Activated CD4-positive, alpha-beta T cell treated with anti-CD3 and anti-CD28 coated beads for 36 hours (primary cell): ENCODE measurements at regions not wholly inside any gene's neighbourhood (a gene's known extent, or its start where the extent isn't known, plus 50 kb on each side); places are given as distances from the start of the nearest gene placed in this dataset.

Experiments
- ATAC-seq: fragments of 200-7000 bp; cut with Tn5 transposase; one replicate; pipeline ENCODE4 v1.10.0; 2021; ENCODE audit warnings: mild to moderate bottlenecking, moderate library complexity
- CTCF ChIA-PET: fragments of 350-600 bp; sonication (Branson Sonifier 250); formaldehyde crosslinking; loops from one replicate; lab custom pipeline; 2021; ENCODE audit warnings: antibody characterized with exemption; lab: Charles Lee
- POLR2A ChIA-PET: fragments of 350-600 bp; sonication (Branson Sonifier 250); formaldehyde crosslinking; loops from one replicate; lab custom pipeline; 2021; ENCODE audit warnings: antibody characterized with exemption, inconsistent platforms; lab: Charles Lee
- DNase-seq: peaks from one replicate; pipeline ENCODE4 v3.0.0-alpha.2; 2020
- H3K27ac Mint-ChIP-seq: one replicate; pipeline ENCODE4 v1.8.0; 2021; ENCODE audit warnings: mixed read lengths
- H3K27me3 Mint-ChIP-seq: one replicate; pipeline ENCODE4 v1.8.0; 2021; ENCODE audit warnings: mixed read lengths
- H3K36me3 Mint-ChIP-seq: one replicate; pipeline ENCODE4 v1.8.0; 2021; ENCODE audit warnings: low read depth, mixed read lengths
- H3K4me1 Mint-ChIP-seq: one replicate; pipeline ENCODE4 v1.8.0; 2021; ENCODE audit warnings: mixed read lengths
- H3K4me3 Mint-ChIP-seq: one replicate; pipeline ENCODE4 v1.8.0; 2021; ENCODE audit warnings: mild to moderate bottlenecking, moderate library complexity, mixed read lengths
- H3K9me3 Mint-ChIP-seq: one replicate; pipeline ENCODE4 v1.8.0; 2021; ENCODE audit warnings: low read depth, mixed read lengths
- intact Hi-C, 2 experiments: fragments of 100-400 bp; cut with DNase I in 1 of 2; cut with micrococcal nuclease in 1 of 2; formaldehyde crosslinking; loops; one replicate each; pipeline versions ENCODE4 v1.14.2 to v1.15.1; 2022 to 2024; cut with DNase I, micrococcal nuclease

DNA sequence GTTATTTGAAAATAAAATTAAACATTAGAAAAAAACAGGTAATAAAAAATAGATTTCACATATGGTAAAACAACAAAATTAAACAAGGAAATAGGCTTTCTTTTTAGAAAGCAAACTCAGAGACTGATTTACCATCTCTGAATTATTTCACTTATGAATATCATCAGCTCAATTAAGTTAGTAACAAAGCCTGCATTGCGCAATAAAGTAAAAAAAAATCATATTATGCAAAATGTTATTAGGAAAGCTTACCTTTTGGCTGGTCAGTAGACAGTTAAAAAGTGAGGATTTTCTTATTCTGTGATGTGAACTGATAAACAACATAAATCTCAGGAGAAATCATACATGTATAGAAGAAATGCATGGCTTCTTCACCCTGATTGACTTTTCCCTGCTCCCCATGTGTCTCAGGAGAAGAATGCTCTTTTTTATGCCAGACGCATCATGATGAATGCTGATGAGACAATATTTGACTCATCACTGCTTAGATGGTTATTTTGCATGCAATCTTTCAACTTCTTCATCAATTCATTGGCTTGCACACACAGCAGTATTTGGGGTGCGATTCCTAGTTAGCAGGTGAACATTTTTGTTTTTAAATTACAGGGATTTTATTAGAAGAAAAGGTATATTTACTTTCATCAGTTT is 124.5 kb upstream of the USP15 start:
- DNase-seq = no peak
- Mint-ChIP-seq H3K27ac (no peak overlapping the region), H3K4me3 (no peak overlapping the region), H3K27me3 (no peaks in the 10 kb centered on the region), H3K4me1 (no peaks in the 10 kb centered on the region), H3K9me3 (no peaks in the 10 kb centered on the region), H3K36me3 (no peaks in the 10 kb centered on the region)
- ChIA-PET CTCF (interaction anchor here (1.2 to 1.5 kb wide), 3 partner anchors 12 to 75 kb away, joined by 3 read pairs; no protein-coding TSS in a partner anchor), POLR2A (no interaction called here)
- no peak for ATAC-seq
- intact Hi-C loops = no loop called here

DNA sequence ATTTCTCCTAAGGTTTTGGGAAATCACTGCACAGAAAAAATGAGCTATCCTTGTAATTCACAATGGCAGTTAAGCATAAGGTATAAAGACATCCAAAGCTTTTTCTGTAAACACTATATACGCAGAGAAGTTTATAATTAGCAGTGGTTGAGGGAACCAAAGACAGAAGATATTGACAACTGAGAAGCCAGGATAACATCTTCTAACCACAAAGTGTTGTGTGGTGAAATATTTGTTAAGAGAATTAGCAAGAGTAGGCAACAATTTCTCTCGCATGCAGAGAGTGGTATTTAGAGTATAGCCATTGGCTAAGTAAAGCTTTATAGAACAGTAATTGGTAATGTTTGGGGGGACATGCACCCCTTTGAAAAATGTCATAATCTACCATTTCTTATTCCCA is 123.7 kb upstream of the USP15 start:
- Mint-ChIP-seq H3K4me1 (no peaks in the 10 kb centered on the region), H3K4me3 (no peak overlapping the region), H3K27me3 (no peaks in the 10 kb centered on the region), H3K27ac (no peak overlapping the region), H3K9me3 (no peaks in the 10 kb centered on the region), H3K36me3 (no peaks in the 10 kb centered on the region)
- intact Hi-C loops = no loop called here
- DNase-seq (no peak), ATAC-seq (no peak)
- CTCF ChIA-PET = interaction anchor here (1.2 to 1.5 kb wide), 3 partner anchors 13 to 74 kb away, joined by 3 read pairs; no protein-coding TSS in a partner anchor
- POLR2A ChIA-PET = no interaction called here

DNA sequence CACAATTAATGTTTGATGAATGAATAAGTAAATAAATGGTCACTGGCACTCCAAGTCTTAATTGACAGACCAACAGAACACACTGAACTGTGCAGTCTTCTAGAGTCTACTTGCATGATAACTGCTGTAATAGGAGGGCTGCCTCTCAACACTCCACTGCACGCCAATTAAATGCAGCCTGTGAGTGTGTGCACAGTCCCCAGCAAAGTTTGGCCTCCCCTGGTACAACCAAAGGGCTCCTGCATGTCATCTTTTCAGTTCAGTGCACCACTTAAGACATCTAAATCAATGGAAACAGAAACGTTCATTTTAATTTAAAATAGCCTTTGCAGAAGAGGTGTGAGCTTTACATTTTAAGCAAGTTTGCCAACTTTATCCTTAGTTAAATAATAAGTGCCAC is 121.7 kb upstream of the USP15 start:
- no peak overlapping the region for H3K4me3 Mint-ChIP-seq
- ChIA-PET CTCF (no interaction called here), POLR2A (no interaction called here)
- ATAC-seq (no peak), DNase-seq (no peak)
- H3K36me3 Mint-ChIP-seq = no peaks in the 10 kb centered on the region
- no peaks in the 10 kb centered on the region for H3K4me1 Mint-ChIP-seq
- no peak overlapping the region for H3K27ac Mint-ChIP-seq
- no peaks in the 10 kb centered on the region for H3K27me3 Mint-ChIP-seq
- intact Hi-C loops = no loop called here
- no peaks in the 10 kb centered on the region for H3K9me3 Mint-ChIP-seq

DNA sequence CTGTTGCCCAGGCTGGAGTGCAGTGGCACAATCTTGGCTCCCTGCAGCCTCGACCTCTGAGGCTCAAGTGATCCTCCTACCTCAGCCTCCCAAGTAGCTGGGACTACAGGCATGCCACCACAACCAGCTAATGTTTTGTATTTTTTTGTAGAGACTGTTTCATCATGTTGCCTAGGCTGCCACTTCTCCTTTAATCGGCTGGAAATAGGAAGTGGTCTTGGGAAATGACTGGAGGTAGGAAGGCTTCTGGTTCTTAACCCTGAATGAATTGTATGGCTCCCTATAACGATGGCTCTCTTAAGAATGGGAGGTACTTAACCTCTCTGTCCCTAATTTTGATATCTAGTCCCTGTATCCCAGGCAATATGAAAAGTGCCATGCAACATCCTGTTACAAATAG is 113.9 kb upstream of the USP15 start:
- no peak for DNase-seq
- Mint-ChIP-seq H3K4me3 (no peak overlapping the region), H3K27me3 (no peaks in the 10 kb centered on the region), H3K27ac (no peak overlapping the region), H3K36me3 (no peaks in the 10 kb centered on the region), H3K4me1 (no peaks in the 10 kb centered on the region), H3K9me3 (peaks cover 2% of the 10 kb centered on the region)
- ChIA-PET POLR2A (no interaction called here), CTCF (interaction anchor here (1.1 kb wide), 1 partner anchor 14 kb away, joined by 3 read pairs; no protein-coding TSS in a partner anchor)
- ATAC-seq = no peak
- intact Hi-C loops = no loop called here

DNA sequence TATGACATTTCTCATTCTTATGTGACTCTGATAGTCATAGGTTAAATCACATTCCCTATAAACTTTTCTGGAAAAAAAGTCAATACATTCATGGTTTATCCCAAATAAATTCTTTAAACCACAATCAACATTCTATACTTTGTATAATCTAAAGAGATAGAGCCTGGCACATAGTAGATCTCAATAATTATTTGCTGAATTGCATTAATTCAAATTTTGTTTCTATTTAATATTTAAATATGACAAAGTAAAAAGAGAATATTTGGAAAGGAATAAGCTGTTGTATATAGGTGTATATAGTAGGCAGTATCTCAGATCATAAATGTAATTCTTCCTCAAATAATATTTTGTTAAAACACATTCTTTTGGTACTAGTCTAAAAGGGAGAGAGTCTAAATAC is 102.2 kb upstream of the USP15 start:
- POLR2A ChIA-PET = no interaction called here
- no peaks in the 10 kb centered on the region for H3K27me3 Mint-ChIP-seq
- no peaks in the 10 kb centered on the region for H3K36me3 Mint-ChIP-seq
- H3K27ac Mint-ChIP-seq = no peak overlapping the region
- H3K9me3 Mint-ChIP-seq = no peaks in the 10 kb centered on the region
- ATAC-seq = no peak
- no peak for DNase-seq
- H3K4me1 Mint-ChIP-seq = peaks cover 16% of the 10 kb centered on the region
- intact Hi-C loops = no loop called here
- H3K4me3 Mint-ChIP-seq = no peak overlapping the region
- CTCF ChIA-PET = no interaction called here

DNA sequence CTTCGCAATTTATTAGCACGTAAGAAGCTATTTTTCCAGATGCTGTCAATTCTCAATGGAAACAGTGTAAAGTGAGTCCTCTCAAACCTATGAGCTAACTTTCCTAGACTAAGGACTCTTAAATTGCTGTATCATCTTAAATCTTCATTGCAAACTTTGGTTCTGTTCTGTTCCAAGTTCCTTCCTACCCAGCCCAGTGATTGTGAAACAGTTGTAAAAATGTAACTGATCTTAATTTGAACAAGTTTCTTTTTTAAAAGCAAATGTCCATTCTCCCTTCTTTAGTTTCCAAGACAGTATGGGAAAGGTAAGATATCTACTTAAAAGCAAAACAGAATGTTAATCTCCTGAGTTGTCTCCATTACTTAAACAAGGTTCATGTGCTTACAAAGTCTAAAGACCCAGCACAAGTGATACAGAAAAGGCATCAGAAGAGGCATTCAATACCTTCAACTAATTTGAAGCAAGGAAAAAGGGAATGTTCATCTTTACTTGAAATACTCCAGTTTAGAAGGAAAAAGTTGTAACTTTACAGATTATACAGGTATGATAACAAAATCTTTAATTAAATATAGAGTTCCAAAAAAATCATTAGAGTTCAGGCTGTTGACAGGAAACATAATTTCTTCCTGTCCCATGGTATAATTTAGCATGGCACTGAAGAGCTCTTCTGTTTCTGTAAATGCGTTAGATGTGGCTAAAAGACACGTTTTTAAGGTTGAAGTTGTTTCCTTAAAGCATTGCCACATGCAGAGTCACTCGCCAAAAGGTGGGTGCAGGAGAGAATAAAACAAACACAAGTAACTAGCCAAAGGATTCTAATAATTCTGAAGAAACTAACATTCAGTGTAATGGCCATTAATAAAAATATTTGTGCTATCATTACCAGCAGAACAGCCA is 101.5 kb upstream of the USP15 start:
- ATAC-seq (no peak), DNase-seq (no peak)
- no peak overlapping the region for H3K4me3 Mint-ChIP-seq
- intact Hi-C loops = no loop called here
- H3K36me3 Mint-ChIP-seq = no peaks in the 10 kb centered on the region
- peaks cover 16% of the 10 kb centered on the region for H3K4me1 Mint-ChIP-seq
- H3K27me3 Mint-ChIP-seq = no peaks in the 10 kb centered on the region
- CTCF ChIA-PET = no interaction called here
- no peaks in the 10 kb centered on the region for H3K9me3 Mint-ChIP-seq
- H3K27ac Mint-ChIP-seq = no peak overlapping the region
- POLR2A ChIA-PET = no interaction called here

DNA sequence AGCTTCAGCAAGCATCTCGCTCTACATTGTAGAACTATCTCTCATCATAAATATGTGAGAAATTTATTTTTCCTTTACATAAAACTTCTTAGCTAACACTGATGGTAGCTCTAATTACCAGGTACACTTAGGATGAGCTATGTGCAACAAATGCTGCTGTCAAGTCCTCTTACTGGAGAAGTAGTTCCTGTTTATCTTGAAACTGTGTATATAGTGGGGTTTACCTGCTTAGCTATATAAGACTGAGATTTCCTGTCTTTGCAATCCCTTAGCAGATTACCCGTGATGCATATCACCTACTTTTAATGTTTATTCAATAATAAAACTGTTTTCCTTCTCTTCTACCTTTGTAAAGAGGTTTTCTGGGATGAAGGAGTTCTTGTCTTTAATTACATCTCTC is 98.0 kb upstream of the USP15 start:
- H3K9me3 Mint-ChIP-seq = no peaks in the 10 kb centered on the region
- ATAC-seq (no peak), DNase-seq (no peak)
- ChIA-PET CTCF (interaction anchor here (1.0 kb wide), 1 partner anchor 30 kb away, joined by 3 read pairs; no protein-coding TSS in a partner anchor), POLR2A (no interaction called here)
- H3K36me3 Mint-ChIP-seq = no peaks in the 10 kb centered on the region
- H3K4me1 Mint-ChIP-seq = peaks cover 16% of the 10 kb centered on the region
- no peak overlapping the region for H3K27ac Mint-ChIP-seq
- intact Hi-C loops = no loop called here
- H3K27me3 Mint-ChIP-seq = peaks cover 2% of the 10 kb centered on the region
- H3K4me3 Mint-ChIP-seq = no peak overlapping the region

DNA sequence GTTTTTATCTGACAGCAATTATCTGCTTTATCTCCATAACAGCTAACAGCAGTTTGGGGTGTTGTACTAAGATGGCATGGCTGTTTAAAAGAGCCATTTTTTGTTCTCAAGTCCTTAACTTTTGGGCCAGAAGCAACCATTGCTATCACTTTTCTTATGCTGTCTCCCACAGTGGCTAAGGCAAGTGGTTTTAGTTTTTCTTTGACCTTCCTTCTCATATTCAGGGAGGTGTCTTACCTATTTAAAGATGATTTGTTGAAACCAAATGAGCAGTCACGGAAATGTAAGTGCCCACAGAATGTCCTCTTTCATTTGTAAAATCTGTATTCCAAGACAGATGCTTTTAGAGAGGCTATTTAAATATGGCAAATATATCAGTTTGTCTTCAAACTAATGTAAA is 96.8 kb upstream of the USP15 start:
- H3K27ac Mint-ChIP-seq = no peak overlapping the region
- no peak overlapping the region for H3K4me3 Mint-ChIP-seq
- H3K4me1 Mint-ChIP-seq = peaks cover 14% of the 10 kb centered on the region
- ATAC-seq (no peak), DNase-seq (no peak)
- no peaks in the 10 kb centered on the region for H3K9me3 Mint-ChIP-seq
- ChIA-PET POLR2A (no interaction called here), CTCF (no interaction called here)
- intact Hi-C loops = no loop called here
- no peaks in the 10 kb centered on the region for H3K36me3 Mint-ChIP-seq
- peaks cover 2% of the 10 kb centered on the region for H3K27me3 Mint-ChIP-seq

DNA sequence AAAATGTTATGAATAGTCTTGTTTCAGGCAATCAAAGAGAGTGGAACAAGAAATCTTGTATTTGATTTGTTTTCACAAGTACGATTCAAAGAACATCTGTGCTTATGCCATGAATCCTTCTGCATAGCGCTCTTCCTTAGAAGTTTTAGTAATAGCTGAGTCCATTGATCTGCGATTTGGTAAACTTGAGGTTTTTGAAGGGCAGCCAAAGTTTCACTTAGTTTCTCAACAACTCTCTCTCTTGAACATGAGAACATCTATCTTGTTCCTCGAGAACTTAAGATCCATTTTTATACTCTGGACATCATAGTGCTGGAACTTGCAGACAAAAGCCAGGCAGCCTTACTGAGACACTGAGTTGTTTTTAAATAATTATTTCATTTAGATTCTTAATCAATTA is 96.2 kb upstream of the USP15 start:
- H3K4me3 Mint-ChIP-seq = no peak overlapping the region
- CTCF ChIA-PET = interaction anchor here (1.5 kb wide), 1 partner anchor 47 kb away, joined by 4 read pairs; no protein-coding TSS in a partner anchor
- H3K9me3 Mint-ChIP-seq = no peaks in the 10 kb centered on the region

DNA sequence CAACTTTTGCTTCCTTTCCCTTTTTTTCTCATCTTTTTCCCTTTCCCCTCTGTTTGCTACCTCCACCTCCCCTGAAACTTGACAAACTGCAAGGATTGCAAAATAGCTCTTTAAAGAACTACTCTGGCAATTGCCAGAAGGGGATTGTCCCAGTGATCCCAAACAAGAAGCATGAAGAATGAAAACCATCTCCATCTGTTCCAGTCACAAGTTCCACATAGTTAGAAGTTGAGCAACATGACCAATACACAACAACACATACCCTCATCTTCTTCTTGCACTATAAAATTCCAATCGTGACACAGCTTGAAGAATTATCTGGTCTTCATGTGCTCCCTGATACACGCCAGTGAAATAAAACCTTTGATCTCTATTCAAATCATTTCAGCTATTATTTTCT is 93.7 kb upstream of the USP15 start:
- Mint-ChIP-seq H3K36me3 (no peaks in the 10 kb centered on the region), H3K27me3 (peaks cover 2% of the 10 kb centered on the region), H3K4me1 (peaks cover 6% of the 10 kb centered on the region), H3K9me3 (no peaks in the 10 kb centered on the region), H3K4me3 (no peak overlapping the region), H3K27ac (no peak overlapping the region)
- intact Hi-C loops = no loop called here
- no peak for ATAC-seq
- CTCF ChIA-PET = interaction anchor here (0.7 to 1.1 kb wide), 3 partner anchors 27 to 172 kb away, joined by 3 to 4 read pairs (median 3); no protein-coding TSS in a partner anchor
- DNase-seq = no peak
- POLR2A ChIA-PET = no interaction called here

More for the DNA sequence above, 96.2 kb upstream of the USP15 start:
- H3K4me1 Mint-ChIP-seq = peaks cover 9% of the 10 kb centered on the region
- peaks cover 2% of the 10 kb centered on the region for H3K27me3 Mint-ChIP-seq
- intact Hi-C loops = no loop called here
- ATAC-seq (no peak), DNase-seq (no peak)
- no peaks in the 10 kb centered on the region for H3K36me3 Mint-ChIP-seq
- H3K27ac Mint-ChIP-seq = no peak overlapping the region
- POLR2A ChIA-PET = no interaction called here

DNA sequence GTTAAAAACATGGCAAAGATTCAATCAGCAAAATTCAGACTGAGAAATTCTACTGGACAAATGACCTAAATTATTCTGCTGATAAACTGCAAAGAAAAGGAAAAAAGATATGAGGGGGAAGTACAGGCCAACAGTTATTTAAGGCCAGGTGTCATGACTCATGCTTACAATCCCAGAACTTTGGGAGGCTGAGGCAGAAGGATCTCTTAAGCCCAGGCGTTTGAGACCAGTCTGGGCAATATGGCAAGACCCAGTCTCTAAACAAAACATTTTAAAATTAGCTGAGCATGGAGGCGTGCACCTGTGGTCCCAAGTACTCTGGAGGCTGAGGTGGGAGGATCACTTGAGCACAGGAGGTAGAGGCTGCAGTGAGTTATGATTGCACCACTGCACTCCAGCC is 91.8 kb upstream of the USP15 start:
- no peaks in the 10 kb centered on the region for H3K9me3 Mint-ChIP-seq
- peaks cover 2% of the 10 kb centered on the region for H3K27me3 Mint-ChIP-seq
- POLR2A ChIA-PET = no interaction called here
- no peak overlapping the region for H3K27ac Mint-ChIP-seq
- intact Hi-C loops = no loop called here
- CTCF ChIA-PET = no interaction called here
- H3K36me3 Mint-ChIP-seq = no peaks in the 10 kb centered on the region
- H3K4me3 Mint-ChIP-seq = no peak overlapping the region
- DNase-seq = no peak
- no peaks in the 10 kb centered on the region for H3K4me1 Mint-ChIP-seq
- no peak for ATAC-seq

DNA sequence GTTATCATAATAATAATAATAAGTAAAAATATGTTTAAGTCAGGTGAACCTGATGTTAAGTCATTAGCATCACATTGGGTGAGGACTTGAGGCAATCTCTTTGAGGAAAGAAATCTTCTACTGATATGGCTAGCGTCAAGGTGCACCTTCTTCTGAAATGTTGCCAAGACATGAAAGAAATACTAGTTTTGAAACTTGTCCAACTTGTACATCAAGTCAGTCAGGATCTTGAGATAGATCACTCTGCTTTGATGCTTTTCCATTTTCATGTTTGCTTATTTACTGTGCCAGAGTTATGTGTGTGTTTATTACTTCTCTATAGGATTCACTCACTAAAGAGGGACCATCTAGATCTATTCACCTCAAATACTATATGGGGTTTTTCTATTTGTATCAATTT is 90.0 kb upstream of the USP15 start:
- CTCF ChIA-PET = interaction anchor here (1.0 kb wide), 1 partner anchor 34 kb away, joined by 3 read pairs; no protein-coding TSS in a partner anchor
- H3K9me3 Mint-ChIP-seq = no peaks in the 10 kb centered on the region
- POLR2A ChIA-PET = no interaction called here
- H3K36me3 Mint-ChIP-seq = no peaks in the 10 kb centered on the region
- no peaks in the 10 kb centered on the region for H3K4me1 Mint-ChIP-seq
- no peak for DNase-seq
- no peak overlapping the region for H3K27ac Mint-ChIP-seq
- no peak overlapping the region for H3K4me3 Mint-ChIP-seq
- intact Hi-C loops = no loop called here
- no peak for ATAC-seq
- H3K27me3 Mint-ChIP-seq = peaks cover 2% of the 10 kb centered on the region
